NCI-H1417 treated with DMSO at 0.1 percent for 48 hours (cell line): ENCODE measurements at regions not wholly inside any gene's neighbourhood (a gene's known extent, or its start where the extent isn't known, plus 50 kb on each side); places are given as distances from the start of the nearest gene placed in this dataset.

ENCODE experiments used
- DNase-seq: peaks from one replicate; lab custom pipeline; 2025; lab: John Stamatoyannopoulos, UW

DNA sequence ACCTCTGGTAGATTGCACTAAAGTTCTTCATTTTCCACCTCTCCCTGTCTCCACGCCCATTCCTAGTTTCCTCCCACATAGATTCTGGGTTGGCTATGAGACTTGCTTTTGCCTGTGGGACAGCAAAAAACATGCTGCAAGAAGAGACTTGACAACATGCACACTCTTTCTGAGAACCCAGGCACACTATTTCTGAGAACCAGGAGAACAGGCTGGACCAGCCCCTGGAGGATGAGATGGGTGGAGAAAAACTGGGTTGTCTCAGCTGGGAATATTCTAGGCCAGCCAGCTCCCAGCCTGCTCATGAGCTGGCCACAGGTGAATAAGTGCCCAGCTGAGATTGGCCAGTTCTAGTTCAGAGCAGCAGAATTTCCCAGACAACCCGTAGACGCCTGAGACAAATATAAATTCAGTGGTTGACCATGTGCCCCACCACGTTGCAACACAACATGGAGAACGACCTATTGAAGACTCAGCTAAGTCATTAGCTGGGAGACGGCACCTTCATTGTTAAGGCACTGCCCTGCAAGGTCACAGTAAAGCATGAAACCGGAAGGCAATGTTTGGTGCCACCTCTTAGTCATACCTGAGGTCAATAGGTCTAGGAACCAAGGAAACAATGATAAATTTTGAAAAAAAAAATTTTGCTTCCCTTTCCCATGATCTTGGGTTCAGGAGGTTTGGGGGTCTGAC lies 92.7 kb upstream of the AKR1E2 start:
- DNase-seq, result no peak

GRCh38 chr10:4730998-4731397 lies 95.0 kb upstream of the AKR1E2 start:
- DNase-seq, result no peak

GRCh38 chr10:4725917-4726606 lies 99.9 kb upstream of the AKR1E2 start:
- DNase-seq, result no peak

DNA sequence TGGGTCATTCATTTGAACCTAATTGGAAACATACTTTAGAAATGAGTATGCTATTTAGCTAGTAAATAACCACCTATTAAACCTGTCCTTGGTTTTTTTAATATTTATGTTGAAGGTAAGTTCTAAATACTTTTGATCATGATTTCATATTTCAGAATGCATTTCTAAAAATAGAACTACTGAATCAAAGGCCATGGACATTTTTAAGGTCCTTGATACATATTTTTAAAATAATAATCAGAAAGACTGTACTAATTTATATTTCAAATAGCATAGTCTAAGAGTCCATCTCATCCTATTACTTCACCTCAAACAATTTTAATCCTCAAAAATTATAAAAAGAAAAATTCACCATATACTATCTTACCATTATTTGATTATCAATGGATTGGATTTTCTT lies 102.1 kb upstream of the AKR1E2 start:
- DNase-seq, result no peak

DNA sequence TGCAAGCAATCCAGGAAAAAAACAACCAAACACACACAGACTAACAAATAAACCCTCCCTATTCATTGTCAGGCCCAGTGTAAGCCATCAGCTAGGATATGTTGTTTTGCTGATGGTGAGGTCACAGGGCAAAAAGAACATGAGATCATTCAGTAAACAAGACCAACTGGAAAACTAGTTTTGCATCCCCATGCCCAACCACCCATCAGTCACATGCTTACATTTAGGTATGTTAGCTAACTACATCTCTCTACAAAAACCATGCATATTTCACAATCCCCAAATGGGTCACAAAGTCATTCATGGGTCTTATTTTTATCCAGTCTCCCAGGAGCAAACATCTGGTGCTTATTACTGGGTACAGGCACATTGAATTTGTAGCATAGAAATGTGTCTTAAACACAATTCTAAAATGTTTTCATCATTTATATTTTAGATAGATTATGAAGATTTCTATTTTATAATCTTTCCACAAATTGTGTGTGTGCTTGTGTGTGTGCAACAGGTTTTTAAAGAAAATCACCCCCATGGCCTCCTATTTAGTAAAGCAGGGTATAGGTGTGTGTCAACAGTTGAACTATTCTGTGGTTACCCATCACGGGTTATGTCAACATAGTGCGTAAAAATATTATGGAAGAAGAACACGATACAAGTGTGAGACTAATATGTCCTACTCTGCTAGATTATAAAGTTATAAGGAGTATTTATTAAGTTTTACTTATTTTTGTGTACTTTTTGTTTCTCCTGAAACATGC lies 103.8 kb upstream of the AKR1E2 start:
- DNase-seq, result no peak

- DNase-seq, result no peak
Observed at GRCh38 chr10:4720463-4720862, 105.5 kb upstream of the AKR1E2 start.

DNA sequence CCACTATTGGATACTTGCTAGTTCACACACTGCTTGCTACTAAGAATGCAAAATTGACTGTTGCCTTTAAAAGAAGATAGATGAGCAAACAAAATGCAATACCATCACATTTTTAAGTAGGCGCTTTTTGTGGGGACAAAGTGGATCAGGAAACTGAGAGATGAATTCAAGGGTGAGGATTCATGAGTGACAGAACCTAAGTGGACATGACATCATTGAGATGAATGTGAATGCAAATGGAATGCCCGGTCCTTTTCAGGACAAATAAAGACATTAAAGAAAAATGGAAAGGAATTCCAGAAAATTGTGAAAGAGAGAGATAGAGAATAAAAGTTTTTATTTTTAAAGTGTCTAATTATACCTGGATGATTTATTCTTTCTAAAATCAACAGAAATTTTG lies 106.3 kb upstream of the AKR1E2 start:
- no peak for DNase-seq

- no peak for DNase-seq
Observed at GRCh38 chr10:4719036-4719435, 107.0 kb upstream of the AKR1E2 start.

DNA sequence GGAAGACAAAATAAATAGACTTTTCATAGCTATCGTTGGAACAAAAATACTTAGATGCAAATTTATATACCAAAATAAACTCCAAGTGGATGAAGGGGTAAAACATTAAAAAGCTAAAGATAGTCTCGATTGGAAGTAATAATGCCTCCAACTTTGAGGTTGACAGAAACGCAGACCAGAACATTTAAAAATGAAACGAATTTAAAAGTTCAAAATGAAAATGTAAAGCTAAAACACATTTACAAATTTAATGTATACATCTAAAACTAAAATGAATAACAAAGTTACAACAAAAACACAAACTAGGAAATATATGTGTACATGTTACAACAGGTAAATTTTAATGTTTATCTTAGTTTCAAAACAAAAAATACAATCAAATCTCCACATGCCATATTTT lies 107.5 kb upstream of the AKR1E2 start:
- DNase-seq, result no peak

DNA sequence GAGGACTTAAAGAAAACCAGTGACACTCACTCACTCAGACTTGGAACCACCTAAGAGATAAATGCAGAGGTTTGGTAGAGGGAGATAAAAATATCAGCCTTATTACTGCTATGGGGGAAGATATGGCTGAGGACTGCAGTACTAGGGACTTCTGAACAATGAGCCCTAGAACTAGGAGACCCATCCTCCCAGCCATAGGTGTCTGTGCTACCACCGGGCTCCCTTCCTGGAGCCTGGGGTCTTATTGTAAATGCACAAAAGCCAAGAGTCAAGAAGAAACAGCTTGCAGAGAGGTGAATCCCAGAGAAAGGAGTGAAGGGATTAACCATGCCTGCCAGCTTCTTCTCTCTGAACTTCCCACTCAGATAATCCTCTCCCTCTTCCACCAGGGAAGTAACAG lies 108.3 kb upstream of the AKR1E2 start:
- no peak for DNase-seq

- DNase-seq, result no peak
Observed at GRCh38 chr10:4710858-4711257, 115.1 kb upstream of the AKR1E2 start.

DNA sequence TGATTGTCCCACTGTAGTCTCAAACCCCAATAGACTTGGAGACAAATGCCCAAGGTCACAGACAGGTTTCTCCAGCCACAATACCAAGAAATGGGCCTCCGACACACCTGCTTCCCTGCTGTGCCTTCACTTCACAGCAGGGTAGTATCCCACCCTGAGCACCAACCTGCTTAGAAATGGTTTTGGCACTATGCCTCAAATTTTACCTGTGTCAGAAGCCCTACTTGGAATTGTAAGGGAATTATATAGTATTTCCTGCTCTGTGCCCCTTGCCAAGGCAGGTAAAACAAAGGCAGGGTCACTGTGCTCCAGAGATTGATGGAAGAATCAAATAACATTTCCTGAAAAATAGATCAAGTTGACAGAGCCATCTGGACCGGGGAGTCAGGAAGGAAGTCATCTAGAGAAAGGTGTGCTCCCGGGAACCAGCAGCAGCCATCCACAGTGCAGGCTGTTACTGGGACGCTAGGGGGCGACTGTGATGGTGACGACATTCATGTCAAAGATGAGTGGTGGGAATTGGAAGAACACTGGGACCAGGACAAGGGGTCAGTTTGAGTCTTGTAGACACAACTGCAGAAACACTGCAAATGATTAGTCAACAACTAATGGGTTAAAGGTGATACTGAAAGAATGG lies 117.8 kb upstream of the AKR1E2 start:
- DNase-seq, result no peak

DNA sequence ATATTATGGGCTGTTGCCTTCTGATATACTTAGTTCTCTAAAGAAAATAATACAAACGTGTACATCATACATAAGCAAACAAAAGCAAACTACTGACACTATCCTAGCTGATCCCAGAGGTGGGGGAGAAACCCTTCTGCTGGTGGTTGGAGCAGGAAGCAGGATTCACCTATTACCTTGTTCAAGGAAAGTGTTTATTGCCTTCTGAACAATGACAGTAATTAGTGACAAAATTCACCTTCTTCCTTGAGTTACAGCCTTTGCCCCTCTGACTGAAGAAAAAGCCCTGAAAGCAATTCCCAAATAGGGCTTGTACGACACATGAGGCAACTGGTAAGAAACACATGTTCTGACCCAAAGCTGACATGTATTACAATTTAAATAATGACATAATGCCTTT lies 118.8 kb upstream of the AKR1E2 start:
- no peak for DNase-seq

GRCh38 chr10:4704034-4704545 lies 121.9 kb upstream of the AKR1E2 start:
- DNase-seq, result no peak

DNA sequence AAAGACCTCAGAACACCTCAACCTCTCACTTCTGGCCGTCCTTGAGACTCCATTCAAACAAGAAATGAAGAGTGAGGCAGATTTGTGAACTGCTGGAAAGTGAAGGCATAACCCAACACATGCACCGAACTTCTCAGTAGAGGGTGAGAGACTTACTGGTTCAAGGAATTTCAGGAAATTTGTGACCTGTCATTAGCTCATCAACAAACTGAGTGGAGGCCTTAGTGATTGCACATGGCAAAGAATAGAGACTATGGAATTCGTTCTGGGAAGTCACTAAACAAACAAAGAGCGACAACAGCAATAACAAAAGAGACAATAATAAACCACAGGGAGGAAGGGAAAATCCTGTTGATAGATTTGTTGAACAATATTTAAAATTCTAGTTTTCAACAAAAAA lies 125.0 kb upstream of the AKR1E2 start:
- DNase-seq, result no peak

DNA sequence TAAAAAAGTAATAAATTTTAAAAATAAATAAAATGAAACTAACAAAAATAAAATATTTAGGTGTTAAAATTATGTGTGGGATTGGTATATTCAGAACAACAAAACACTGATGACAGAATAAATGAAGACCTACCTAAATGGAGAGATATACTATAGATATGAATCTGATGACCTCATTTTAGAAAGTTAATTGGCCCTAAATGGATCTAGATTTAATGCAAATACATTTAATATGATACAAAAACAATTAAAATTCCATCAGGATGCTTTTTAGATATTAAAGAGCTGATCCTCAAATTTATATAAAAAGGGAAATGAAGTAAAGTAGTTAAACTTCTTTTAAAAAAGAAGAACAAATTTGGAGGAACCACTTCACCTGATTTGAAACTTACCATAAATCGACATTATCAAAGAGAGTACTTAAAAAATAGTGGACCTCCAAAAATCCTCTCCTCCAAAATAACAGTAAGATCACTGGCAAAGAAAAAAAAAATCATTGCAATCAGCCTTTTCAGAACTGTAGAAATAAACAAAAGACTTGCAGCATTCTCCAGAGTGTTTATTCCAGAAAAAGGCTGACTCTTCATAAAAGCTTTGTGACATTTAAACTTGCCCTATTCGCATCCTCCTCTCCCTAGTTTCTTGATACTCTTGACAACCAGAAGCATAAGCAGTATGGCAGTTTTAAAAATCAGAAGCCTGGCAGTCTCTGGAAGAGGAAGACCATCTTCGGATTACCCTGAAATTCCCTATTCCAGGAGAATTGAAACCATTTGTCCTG lies 125.9 kb upstream of the AKR1E2 start:
- DNase-seq, result no peak

DNA sequence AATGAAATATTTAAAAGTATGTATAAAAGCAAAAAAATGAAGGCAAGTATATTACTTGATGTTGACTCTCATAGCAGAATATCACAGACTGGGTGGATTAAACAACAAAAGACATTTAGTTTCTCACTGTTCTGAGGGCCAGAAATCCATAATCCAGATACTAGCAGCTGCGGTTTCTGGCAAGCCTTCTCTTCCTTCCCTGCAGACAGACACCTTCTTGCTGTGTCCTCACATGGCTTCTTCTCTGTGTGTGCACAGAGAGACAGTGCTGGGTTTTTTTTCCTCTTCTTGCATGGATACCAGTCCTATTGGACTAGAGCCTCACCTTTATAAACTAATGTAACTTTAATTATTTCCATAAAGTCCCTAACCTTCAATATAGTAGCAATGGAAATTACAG lies 127.9 kb upstream of the AKR1E2 start:
- no peak for DNase-seq

DNA sequence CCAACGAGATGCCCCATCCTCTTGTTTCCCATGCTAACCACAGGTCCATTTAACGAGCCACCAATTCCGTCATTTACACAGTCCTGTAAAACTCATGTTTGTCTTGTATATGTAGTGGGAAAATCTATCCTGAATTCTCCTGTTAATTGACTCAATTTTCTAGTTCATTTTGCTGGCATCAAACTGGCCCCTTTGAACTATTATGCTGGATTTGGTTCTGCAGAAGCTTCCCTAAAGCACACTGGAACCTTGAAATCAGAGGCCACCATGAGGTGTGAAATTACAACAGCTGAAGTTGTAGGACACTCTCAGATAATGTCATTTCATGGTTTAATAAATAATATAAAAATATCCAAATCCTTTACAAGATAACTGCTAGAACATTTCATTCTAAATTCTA lies 129.8 kb upstream of the AKR1E2 start:
- DNase-seq, result no peak

DNA sequence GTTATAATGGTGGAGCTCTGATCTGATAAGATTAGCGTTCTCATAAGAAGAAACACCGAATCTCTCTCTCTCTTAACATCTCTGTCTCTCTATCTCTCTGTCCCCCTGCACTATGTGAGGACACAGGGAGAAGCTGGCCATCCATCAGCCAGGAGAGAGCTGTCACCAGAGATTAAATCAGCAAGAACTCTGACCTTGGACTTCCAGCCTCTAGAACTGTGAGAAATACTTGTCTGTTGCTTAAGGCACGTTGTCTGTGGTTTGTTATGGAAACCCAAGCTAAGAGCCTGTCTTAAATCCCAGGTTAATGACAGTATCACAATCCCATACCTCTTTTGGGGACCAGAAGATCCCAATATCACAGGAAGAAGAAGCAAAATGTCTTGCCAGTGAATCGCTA lies 132.0 kb upstream of the AKR1E2 start:
- DNase-seq, result no peak

DNA sequence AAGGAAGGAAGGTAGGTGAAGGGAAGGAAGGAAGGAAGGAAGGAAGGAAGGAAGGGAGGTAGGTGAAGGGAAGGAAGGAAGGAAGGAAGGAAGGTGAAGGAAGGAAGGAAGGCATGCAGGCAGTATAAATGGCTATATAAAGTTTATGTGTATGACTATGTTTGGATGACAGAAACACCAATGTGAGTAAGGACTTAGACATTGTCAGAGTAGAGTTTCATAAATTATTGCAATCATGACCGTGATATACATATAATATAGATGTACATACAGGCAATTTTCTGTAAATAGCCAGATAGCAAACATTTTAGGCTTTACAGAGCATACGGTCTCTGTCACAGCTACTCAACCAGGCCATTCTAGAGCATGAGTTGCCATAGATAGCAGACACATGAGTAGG lies 133.8 kb upstream of the AKR1E2 start:
- no peak for DNase-seq

DNA sequence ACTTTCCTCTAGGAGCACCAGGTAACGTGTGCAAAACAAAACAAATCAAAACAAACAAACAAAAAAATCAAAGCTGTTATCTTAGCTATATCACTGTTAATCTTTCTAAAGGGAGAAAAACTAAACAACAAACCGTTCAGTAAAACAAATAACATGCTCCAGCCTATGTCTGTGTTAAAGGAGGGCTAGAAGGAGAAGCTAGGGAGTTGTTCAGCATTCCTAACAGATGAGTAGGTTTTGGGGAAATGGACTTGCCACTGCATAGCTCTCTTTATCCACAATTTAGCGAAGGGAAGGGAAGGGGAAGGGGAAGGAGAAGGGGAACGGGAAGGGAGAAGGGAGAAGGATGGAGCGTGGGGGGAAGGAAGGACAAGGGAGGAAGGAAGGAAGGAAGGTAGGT lies 134.2 kb upstream of the AKR1E2 start:
- DNase-seq, result no peak

GRCh38 chr10:4691301-4691700 lies 134.7 kb upstream of the AKR1E2 start:
- no peak for DNase-seq
